ENCODE measurements at regions not wholly inside any gene's neighbourhood (a gene's known extent, or its start where the extent isn't known, plus 50 kb on each side); places are given as distances from the start of the nearest gene placed in this dataset.

- DNase-seq (ENCODE audit: low spot score), result no peak
- in situ Hi-C loops (cut with HindIII; ENCODE audit: low sequenced_read_pairs), result no loop called here
Observed at GRCh38 chr6:9612489-9612888, 802.4 kb downstream of the TFAP2A start.

GRCh38 chr6:9610620-9611415 is 804.1 kb downstream of the TFAP2A start:
- no peak for DNase-seq (ENCODE audit: low spot score)
- in situ Hi-C loops (cut with HindIII; ENCODE audit: low sequenced_read_pairs), result no loop called here

GRCh38 chr6:9606435-9607134 is 808.3 kb downstream of the TFAP2A start:
- in situ Hi-C loops (cut with HindIII; ENCODE audit: low sequenced_read_pairs), result no loop called here
- no peak for DNase-seq (ENCODE audit: low spot score)

GRCh38 chr6:9594746-9595145 is 820.1 kb downstream of the TFAP2A start:
- in situ Hi-C loops (cut with HindIII; ENCODE audit: low sequenced_read_pairs), result no loop called here
- DNase-seq (ENCODE audit: low spot score), result no peak

- in situ Hi-C loops (cut with HindIII; ENCODE audit: low sequenced_read_pairs), result no loop called here
- DNase-seq (ENCODE audit: low spot score), result no peak
Observed at GRCh38 chr6:9593554-9593953, 821.3 kb downstream of the TFAP2A start.

- in situ Hi-C loops (cut with HindIII; ENCODE audit: low sequenced_read_pairs), result no loop called here
- DNase-seq (ENCODE audit: low spot score), result no peak
Observed at GRCh38 chr6:9583753-9584352, 831.0 kb downstream of the TFAP2A start.

- DNase-seq (ENCODE audit: low spot score), result no peak
- in situ Hi-C loops (cut with HindIII; ENCODE audit: low sequenced_read_pairs), result no loop called here
Observed at GRCh38 chr6:9581155-9581554, 833.7 kb downstream of the TFAP2A start.

- in situ Hi-C loops (cut with HindIII; ENCODE audit: low sequenced_read_pairs), result no loop called here
- no peak for DNase-seq (ENCODE audit: low spot score)
Observed at GRCh38 chr6:9576521-9576920, 838.4 kb downstream of the TFAP2A start.

GRCh38 chr6:9566096-9566495 is 848.8 kb downstream of the TFAP2A start:
- in situ Hi-C loops (cut with HindIII; ENCODE audit: low sequenced_read_pairs), result no loop called here
- DNase-seq (ENCODE audit: low spot score), result no peak

GRCh38 chr6:9564021-9564420 is 850.9 kb downstream of the TFAP2A start:
- in situ Hi-C loops (cut with HindIII; ENCODE audit: low sequenced_read_pairs), result no loop called here
- no peak for DNase-seq (ENCODE audit: low spot score)

GRCh38 chr6:9563568-9563967 is 851.3 kb downstream of the TFAP2A start:
- in situ Hi-C loops (cut with HindIII; ENCODE audit: low sequenced_read_pairs), result no loop called here
- DNase-seq (ENCODE audit: low spot score), result no peak

GRCh38 chr6:9554806-9555205 is 860.1 kb downstream of the TFAP2A start:
- no peak for DNase-seq (ENCODE audit: low spot score)
- in situ Hi-C loops (cut with HindIII; ENCODE audit: low sequenced_read_pairs), result no loop called here

GRCh38 chr6:9554323-9554722 is 860.6 kb downstream of the TFAP2A start:
- in situ Hi-C loops (cut with HindIII; ENCODE audit: low sequenced_read_pairs), result no loop called here
- no peak for DNase-seq (ENCODE audit: low spot score)

GRCh38 chr6:9553002-9553401 is 861.9 kb downstream of the TFAP2A start:
- in situ Hi-C loops (cut with HindIII; ENCODE audit: low sequenced_read_pairs), result no loop called here
- no peak for DNase-seq (ENCODE audit: low spot score)

- in situ Hi-C loops (cut with HindIII; ENCODE audit: low sequenced_read_pairs), result no loop called here
- no peak for DNase-seq (ENCODE audit: low spot score)
Observed at GRCh38 chr6:9543649-9544048, 871.2 kb downstream of the TFAP2A start.

- DNase-seq (ENCODE audit: low spot score), result peak; percentile 16
- in situ Hi-C loops (cut with HindIII; ENCODE audit: low sequenced_read_pairs), result no loop called here
Observed at GRCh38 chr6:9540534-9541126, 874.2 kb downstream of the TFAP2A start.

GRCh38 chr6:9540126-9540525 is 874.7 kb downstream of the TFAP2A start:
- in situ Hi-C loops (cut with HindIII; ENCODE audit: low sequenced_read_pairs), result no loop called here
- peak; percentile 2 for DNase-seq (ENCODE audit: low spot score)

- no peak for DNase-seq (ENCODE audit: low spot score)
- in situ Hi-C loops (cut with HindIII; ENCODE audit: low sequenced_read_pairs), result no loop called here
Observed at GRCh38 chr6:9539231-9539755, 875.6 kb downstream of the TFAP2A start.

GRCh38 chr6:9537381-9537780 is 877.5 kb downstream of the TFAP2A start:
- in situ Hi-C loops (cut with HindIII; ENCODE audit: low sequenced_read_pairs), result no loop called here
- DNase-seq (ENCODE audit: low spot score), result no peak

GRCh38 chr6:9535106-9535505 is 879.8 kb downstream of the TFAP2A start:
- no peak for DNase-seq (ENCODE audit: low spot score)
- in situ Hi-C loops (cut with HindIII; ENCODE audit: low sequenced_read_pairs), result no loop called here

Measured in G401 (cell line).